SK-N-SH treated with all-trans-retinoic acid at 6 μM for 48 hours (cell line): ENCODE measurements at regions not wholly inside any gene's neighbourhood (a gene's known extent, or its start where the extent isn't known, plus 50 kb on each side); places are given as distances from the start of the nearest gene placed in this dataset.

ENCODE experiments used
- ATAC-seq: fragments of 200-7000 bp; cut with Tn5 transposase; 3 replicates; pipeline ENCODE4 v1.9.1; 2020; ENCODE audit warnings: mild to moderate bottlenecking, moderate library complexity
- ARNTL ChIP-seq: fragments of 450-650 bp; formaldehyde crosslinking; IDR thresholded peaks from 2 replicates; pipeline ENCODE4 v1.5.0; 2020; ENCODE audit warnings: low read depth, mild to moderate bottlenecking, moderate library complexity, borderline replicate concordance
- ESRRG ChIP-seq: fragments of 250-450 bp; sonication (Bioruptor Pico); IDR thresholded peaks from 2 replicates; pipeline ENCODE4 v1.6.1; 2021; ENCODE audit warnings: mild to moderate bottlenecking
- ISL1 ChIP-seq: fragments of 250-450 bp; sonication (Bioruptor Pico); IDR thresholded peaks from 2 replicates; pipeline ENCODE4 v2.1.2; 2022; ENCODE audit warnings: mild to moderate bottlenecking, moderate library complexity
- OSR1 ChIP-seq: fragments of 250-450 bp; sonication (Bioruptor Pico); IDR thresholded peaks from 2 replicates; pipeline ENCODE4 v1.8.0; 2022; ENCODE audit warnings: moderate library complexity, mild to moderate bottlenecking, inconsistent platforms
- PATZ1 ChIP-seq: fragments of 250-450 bp; sonication (Bioruptor Pico); IDR thresholded peaks from 2 replicates; pipeline ENCODE4 v1.8.0; 2020; ENCODE audit warnings: mild to moderate bottlenecking, moderate library complexity, borderline replicate concordance
- POU6F1 ChIP-seq: fragments of 250-450 bp; sonication (Bioruptor Pico); IDR thresholded peaks from 2 replicates; pipeline ENCODE4 v1.8.0; 2021; ENCODE audit warnings: low read depth, mild to moderate bottlenecking, moderate library complexity, borderline replicate concordance
- PPARA ChIP-seq: fragments of 250-450 bp; sonication (Bioruptor Pico); IDR thresholded peaks from 2 replicates; pipeline ENCODE4 v1.5.0; 2020; ENCODE audit warnings: mild to moderate bottlenecking, borderline replicate concordance
- RARB ChIP-seq: fragments of 250-450 bp; sonication (Bioruptor Pico); IDR thresholded peaks from 2 replicates; pipeline ENCODE4 v1.8.0; 2021; ENCODE audit warnings: mild to moderate bottlenecking, moderate library complexity
- SNAI2 ChIP-seq: fragments of 250-450 bp; sonication (Bioruptor Pico); IDR thresholded peaks from 2 replicates; pipeline ENCODE4 v1.5.0; 2020; ENCODE audit warnings: mild to moderate bottlenecking, moderate library complexity
- TCF4 ChIP-seq: fragments of 250-450 bp; sonication (Bioruptor Pico); IDR thresholded peaks from 2 replicates; pipeline ENCODE4 v1.8.0; 2021; ENCODE audit warnings: mild to moderate bottlenecking, moderate library complexity, borderline replicate concordance
- TOX ChIP-seq: fragments of 250-450 bp; sonication (Bioruptor Pico); IDR thresholded peaks from 2 replicates; pipeline ENCODE4 v1.8.0; 2021; ENCODE audit warnings: mild to moderate bottlenecking, moderate library complexity, borderline replicate concordance
- TSHZ2 ChIP-seq: fragments of 250-450 bp; sonication (Bioruptor Pico); IDR thresholded peaks from 2 replicates; pipeline ENCODE4 v1.5.0; 2020; ENCODE audit warnings: mild to moderate bottlenecking, moderate library complexity
- ZC3H10 ChIP-seq: fragments of 250-450 bp; sonication (Bioruptor Pico); IDR thresholded peaks from 2 replicates; pipeline ENCODE4 v1.5.1; 2021; ENCODE audit warnings: mild to moderate bottlenecking, moderate library complexity
- ZFP30 ChIP-seq: fragments of 450-650 bp; formaldehyde crosslinking; IDR thresholded peaks from 2 replicates; pipeline ENCODE4 v1.5.0; 2022; ENCODE audit warnings: mild to moderate bottlenecking, moderate library complexity
- ZNF565 ChIP-seq: fragments of 450-650 bp; formaldehyde crosslinking; conservative IDR thresholded peaks from 2 replicates; pipeline ENCODE4 v1.5.0; 2020; ENCODE audit warnings: low read depth, mild to moderate bottlenecking, moderate library complexity
- ZNF70 ChIP-seq: fragments of 450-650 bp; formaldehyde crosslinking; IDR thresholded peaks from 2 replicates; pipeline ENCODE4 v1.5.0; 2020; ENCODE audit warnings: mild to moderate bottlenecking, moderate library complexity

GRCh38 chr1:82420584-82420983 is 619.9 kb downstream of the ADGRL2 start:
- no peak for ATAC-seq
- TF ChIP-seq ZFP30 (CRISPR knock-in tag) = no peak
- no peak for TF ChIP-seq TCF4
- no peak for TF ChIP-seq PATZ1 (CRISPR knock-in tag)
- no peak for TF ChIP-seq POU6F1
- no peak for TF ChIP-seq ARNTL (CRISPR knock-in tag)
- no peak for TF ChIP-seq SNAI2
- no peak for TF ChIP-seq TSHZ2 (CRISPR knock-in tag)
- TF ChIP-seq RARB (CRISPR knock-in tag) = no peak

- no peak for ATAC-seq
- TF ChIP-seq POU6F1 = no peak
- no peak for TF ChIP-seq ZNF70 (CRISPR knock-in tag)
- no peak for TF ChIP-seq PPARA (CRISPR knock-in tag)
- TF ChIP-seq SNAI2 = no peak
Measured at GRCh38 chr1:82411605-82412004, 610.9 kb downstream of the ADGRL2 start.

- no peak for ATAC-seq
- no peak for TF ChIP-seq ESRRG (CRISPR knock-in tag)
- TF ChIP-seq TOX (CRISPR knock-in tag) = no peak
- no peak for TF ChIP-seq ISL1 (CRISPR knock-in tag)
- no peak for TF ChIP-seq POU6F1
- TF ChIP-seq TSHZ2 (CRISPR knock-in tag) = no peak
- no peak for TF ChIP-seq ARNTL (CRISPR knock-in tag)
- no peak for TF ChIP-seq OSR1 (CRISPR knock-in tag)
Measured at GRCh38 chr1:82405333-82405732, 604.6 kb downstream of the ADGRL2 start.

GRCh38 chr1:82401116-82401515 is 600.4 kb downstream of the ADGRL2 start:
- ATAC-seq = no peak
- TF ChIP-seq ZC3H10 (CRISPR knock-in tag) = no peak
- TF ChIP-seq ZNF565 (CRISPR knock-in tag) = no peak
- no peak for TF ChIP-seq PATZ1 (CRISPR knock-in tag)
- TF ChIP-seq ISL1 (CRISPR knock-in tag) = no peak
- TF ChIP-seq OSR1 (CRISPR knock-in tag) = no peak
- TF ChIP-seq, all 23 proteins: peak for 0
